ENCODE measurements at regions not wholly inside any gene's neighbourhood (a gene's known extent, or its start where the extent isn't known, plus 50 kb on each side); places are given as distances from the start of the nearest gene placed in this dataset.

DNA sequence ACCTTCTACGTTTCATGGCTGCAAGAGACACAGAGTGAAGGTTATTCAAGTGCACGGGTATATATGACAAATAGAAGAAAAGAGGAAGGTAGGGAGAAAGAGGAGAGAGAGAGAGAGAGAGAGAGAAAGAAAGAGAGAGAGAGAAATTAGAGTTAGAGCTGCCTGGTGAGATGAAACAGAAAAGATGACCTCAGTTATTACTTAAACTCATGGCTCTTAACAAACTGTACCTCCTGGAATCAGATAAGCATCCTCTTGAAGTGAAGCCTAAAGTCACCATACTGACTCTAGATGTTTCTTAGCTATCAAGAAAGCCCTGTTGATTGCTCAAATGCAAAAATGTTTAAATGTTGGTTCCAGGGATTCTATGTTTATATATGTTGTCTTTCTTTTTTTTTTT, 597.7 kb upstream of the ZP4 start:
- TF ChIP-seq ZNF384 (IDR thresholded peaks at IDR 0.05; ENCODE audit: low read depth, low read length) (no peak), ZC3H4 (CRISPR knock-in tag; IDR thresholded peaks at IDR 0.05; ENCODE audit: borderline replicate concordance) (no peak), CHD1 (IDR thresholded peaks at IDR 0.05; ENCODE audit: low read length) (no peak), ZNF24 (IDR thresholded peaks at IDR 0.05) (no peak)

Data from K562 (cell line).